MM.1S (cell line): ENCODE measurements at regions not wholly inside any gene's neighbourhood (a gene's known extent, or its start where the extent isn't known, plus 50 kb on each side); places are given as distances from the start of the nearest gene placed in this dataset.

Source experiments
- DNase-seq: peaks from one replicate; pipeline ENCODE4 v3.0.0-alpha.2; 2015
- H2AFZ ChIP-seq: fragments of 300-600 bp; sonication (generic); 2 replicates; pipeline ENCODE4 v1.6.0; 2016; ENCODE audit warnings: antibody characterized with exemption, low read length
- H3F3A ChIP-seq: fragments of 300-600 bp; sonication (generic); 2 replicates; pipeline ENCODE4 v1.6.1; 2016; ENCODE audit warnings: mild to moderate bottlenecking, antibody characterized with exemption, low read length, moderate library complexity, mixed read lengths; ENCODE audit not compliant: insufficient read depth
- H3K27ac ChIP-seq: fragments of 300-600 bp; sonication (generic); 2 replicates; pipeline ENCODE4 v1.5.1; 2016; ENCODE audit warnings: mild to moderate bottlenecking, low read length
- H3K27me3 ChIP-seq: fragments of 300-600 bp; sonication (generic); replicated peaks from 2 replicates; pipeline ENCODE4 v1.6.0; 2016; ENCODE audit warnings: low read length; ENCODE audit not compliant: insufficient read depth
- H3K36me3 ChIP-seq: fragments of 300-600 bp; sonication (generic); replicated peaks from 2 replicates; pipeline ENCODE4 v1.6.1; 2016; ENCODE audit warnings: mild to moderate bottlenecking, low read length, mixed read lengths; ENCODE audit not compliant: insufficient read depth
- H3K4me1 ChIP-seq: fragments of 300-600 bp; sonication (generic); 2 replicates; pipeline ENCODE4 v1.6.1; 2016; ENCODE audit warnings: low read length, mixed read lengths
- H3K4me2 ChIP-seq: fragments of 300-600 bp; sonication (generic); 2 replicates; pipeline ENCODE4 v1.6.0; 2016; ENCODE audit warnings: low read depth, low read length
- H3K4me3 ChIP-seq: fragments of 300-600 bp; sonication (generic); 2 replicates; pipeline ENCODE4 v1.5.1; 2016; ENCODE audit warnings: low read length, mixed read lengths
- H3K79me2 ChIP-seq: fragments of 300-600 bp; sonication (generic); 2 replicates; pipeline ENCODE4 v1.6.1; 2016; ENCODE audit warnings: mixed run types, low read length, mixed read lengths
- H3K9ac ChIP-seq: fragments of 300-600 bp; sonication (generic); 2 replicates; pipeline ENCODE4 v1.6.1; 2016; ENCODE audit warnings: low read length, mixed read lengths
- H3K9me2 ChIP-seq: fragments of 300-600 bp; sonication (generic); replicated peaks from 2 replicates; pipeline ENCODE4 v1.6.1; 2016; ENCODE audit warnings: mild to moderate bottlenecking, low read length, mixed read lengths; ENCODE audit not compliant: insufficient read depth
- H3K9me3 ChIP-seq: fragments of 300-600 bp; sonication (generic); replicated peaks from 2 replicates; pipeline ENCODE4 v1.6.1; 2016; ENCODE audit warnings: mild to moderate bottlenecking, low read length, mixed read lengths; ENCODE audit not compliant: insufficient read depth
- H4K20me1 ChIP-seq: fragments of 300-600 bp; sonication (generic); 2 replicates; pipeline ENCODE4 v1.6.1; 2016; ENCODE audit warnings: mild to moderate bottlenecking, low read length, moderate library complexity, mixed read lengths; ENCODE audit not compliant: insufficient read depth
- CTCF ChIP-seq: fragments of 300-600 bp; sonication (generic); IDR thresholded peaks from 2 replicates; pipeline ENCODE4 v1.5.1; 2016; ENCODE audit warnings: antibody characterized with exemption, low read length, mixed read lengths
- EZH2 ChIP-seq: fragments of 300-600 bp; sonication (generic); optimal IDR thresholded peaks from 2 replicates; pipeline ENCODE3; 2017; ENCODE audit warnings: low read depth, mild to moderate bottlenecking, antibody characterized with exemption, low read length, mixed read lengths
- EZH2phosphoT487 ChIP-seq: fragments of 300-600 bp; sonication (generic); IDR thresholded peaks from 2 replicates; pipeline ENCODE4 v1.6.1; 2018; ENCODE audit warnings: antibody characterized with exemption, low read length

- no peaks in the 10 kb centered on the region for H3K9me3 ChIP-seq
- no peaks in the 10 kb centered on the region for H3F3A ChIP-seq
- no peaks in the 10 kb centered on the region for H4K20me1 ChIP-seq
- TF ChIP-seq CTCF, result no peak
- no peak for TF ChIP-seq EZH2
- no peak for TF ChIP-seq EZH2phosphoT487
- DNase-seq, result no peak
- H3K9ac ChIP-seq, result no peak overlapping the region
- H3K4me3 ChIP-seq, result no peak overlapping the region
- no peak overlapping the region for H3K27ac ChIP-seq
- H3K4me1 ChIP-seq, result peaks cover 7% of the 10 kb centered on the region; the same call in 1 of the 2 replicates
- no peak overlapping the region for H3K4me2 ChIP-seq
- H3K36me3 ChIP-seq, result no peaks in the 10 kb centered on the region
- 0 out of 2 replicates have a peak overlapping the region, but pooled peaks have one; percentile 6 for H2AFZ ChIP-seq
- H3K27me3 ChIP-seq, result no peaks in the 10 kb centered on the region
- no peaks in the 10 kb centered on the region for H3K79me2 ChIP-seq
- H3K9me2 ChIP-seq, result no peaks in the 10 kb centered on the region
Measured at GRCh38 chr3:153284282-153284938, 122.4 kb downstream of the RAP2B start.

- peak overlapping the region; percentile 57 for H2AFZ ChIP-seq
- no peak for TF ChIP-seq EZH2phosphoT487
- TF ChIP-seq EZH2, result no peak
- no peak for TF ChIP-seq CTCF
- no peaks in the 10 kb centered on the region for H3K36me3 ChIP-seq
- H3K27me3 ChIP-seq, result no peaks in the 10 kb centered on the region
- H3K9ac ChIP-seq, result no peak overlapping the region
- H3K9me3 ChIP-seq, result no peaks in the 10 kb centered on the region
- DNase-seq, result no peak
- H4K20me1 ChIP-seq, result no peaks in the 10 kb centered on the region
- peaks cover 12% of the 10 kb centered on the region for H3K4me1 ChIP-seq
- H3F3A ChIP-seq, result no peaks in the 10 kb centered on the region
- no peaks in the 10 kb centered on the region for H3K9me2 ChIP-seq
- no peak overlapping the region for H3K4me3 ChIP-seq
- no peaks in the 10 kb centered on the region for H3K79me2 ChIP-seq
- no peak overlapping the region for H3K27ac ChIP-seq
- H3K4me2 ChIP-seq, result peak overlapping the region; percentile 15; the same call in 1 of the 2 replicates
Measured at GRCh38 chr3:153285194-153285641, 123.2 kb downstream of the RAP2B start.

- H3K27me3 ChIP-seq, result no peaks in the 10 kb centered on the region
- no peak overlapping the region for H3K27ac ChIP-seq
- H3K9ac ChIP-seq, result no peak overlapping the region
- TF ChIP-seq EZH2phosphoT487 (no peak), EZH2 (no peak), CTCF (no peak)
- DNase-seq, result no peak
- peaks cover 20% of the 10 kb centered on the region for H3K4me1 ChIP-seq
- no peaks in the 10 kb centered on the region for H3F3A ChIP-seq
- H3K79me2 ChIP-seq, result no peaks in the 10 kb centered on the region
- no peaks in the 10 kb centered on the region for H3K9me3 ChIP-seq
- no peaks in the 10 kb centered on the region for H3K36me3 ChIP-seq
- no peaks in the 10 kb centered on the region for H4K20me1 ChIP-seq
- H2AFZ ChIP-seq, result no peak overlapping the region
- no peaks in the 10 kb centered on the region for H3K9me2 ChIP-seq
- H3K4me2 ChIP-seq, result 0 out of 2 replicates have a peak overlapping the region, but pooled peaks have one; percentile 15
- H3K4me3 ChIP-seq, result no peak overlapping the region
Measured at GRCh38 chr3:153285982-153286381, 124.0 kb downstream of the RAP2B start.
